CD14-positive monocyte (primary cell): ENCODE measurements at regions not wholly inside any gene's neighbourhood (a gene's known extent, or its start where the extent isn't known, plus 50 kb on each side); places are given as distances from the start of the nearest gene placed in this dataset.

Experiments used
- DNase-seq, 3 donors: peaks; one replicate each; pipeline ENCODE4 v3.0.0-alpha.2; 2011 to 2022
- H2AFZ ChIP-seq: 2 replicates; pipeline ENCODE4 v1.6.0; 2012; ENCODE audit warnings: mild to moderate bottlenecking, low read depth, low read length, inconsistent platforms; ENCODE audit not compliant: insufficient read depth, poor library complexity, severe bottlenecking
- H3K27ac ChIP-seq, 2 donors: 1 replicate in 1 of 2; 2 replicates in 1 of 2; pipeline ENCODE4 v1.5.1; 2012 to 2013; ENCODE audit warnings: low read length in 2 of 2, control low read depth in 1 of 2, inconsistent platforms in 1 of 2, low read depth in 1 of 2, mild to moderate bottlenecking in 1 of 2
- H3K27me3 ChIP-seq, 2 donors: one replicate each; pipeline versions ENCODE4 v1.6.0 to v1.6.1; 2011 to 2013; ENCODE audit warnings: low read length in 2 of 2; ENCODE audit not compliant: control insufficient read depth in 2 of 2, insufficient read depth in 2 of 2
- H3K36me3 ChIP-seq, 2 donors: replicated peaks in 1 of 2; 1 replicate in 1 of 2; 2 replicates in 1 of 2; pipeline versions ENCODE4 v1.5.1 to v1.6.1; 2012 to 2013; ENCODE audit warnings: low read length in 2 of 2, control low read depth in 1 of 2, inconsistent platforms in 1 of 2, mild to moderate bottlenecking in 1 of 2; ENCODE audit not compliant: insufficient read depth in 2 of 2, control insufficient read depth in 1 of 2
- H3K4me1 ChIP-seq, 2 donors: 1 replicate in 1 of 2; 2 replicates in 1 of 2; pipeline versions ENCODE4 v1.5.1 to v1.6.1; 2012 to 2013; ENCODE audit warnings: low read length in 2 of 2, control low read depth in 1 of 2, inconsistent platforms in 1 of 2, mild to moderate bottlenecking in 1 of 2, moderate library complexity in 1 of 2; ENCODE audit not compliant: insufficient read depth in 2 of 2, control insufficient read depth in 1 of 2
- H3K4me2 ChIP-seq: replicated peaks from 2 replicates; pipeline ENCODE3; 2012; ENCODE audit warnings: low read length, moderate library complexity, mild to moderate bottlenecking; ENCODE audit not compliant: poor library complexity, severe bottlenecking; ENCODE audit errors: extremely low read depth
- H3K4me3 ChIP-seq, 3 experiments: fragments of 200-600 bp in 1 of 3; sonication (generic) in 1 of 3; replicated peaks in 1 of 3; 1 replicate in 2 of 3; 2 replicates in 1 of 3; pipeline ENCODE4 v1.5.1; 2011 to 2013; ENCODE audit warnings: low read length in 3 of 3, mild to moderate bottlenecking in 3 of 3, control low read depth in 2 of 3, low read depth in 2 of 3, inconsistent platforms in 1 of 3, moderate library complexity in 1 of 3
- H3K79me2 ChIP-seq: 2 replicates; pipeline ENCODE4 v1.6.0; 2012; ENCODE audit warnings: mild to moderate bottlenecking, control low read depth, inconsistent platforms, low read length, moderate library complexity; ENCODE audit not compliant: insufficient read depth
- H3K9ac ChIP-seq: 2 replicates; pipeline ENCODE4 v1.6.0; 2017; ENCODE audit warnings: low read length, mild to moderate bottlenecking; ENCODE audit not compliant: insufficient read depth, poor library complexity, severe bottlenecking
- H3K9me3 ChIP-seq, 2 donors: replicated peaks in 1 of 2; 1 replicate in 1 of 2; 2 replicates in 1 of 2; pipeline versions ENCODE4 v1.5.1 to v1.6.1; 2012 to 2013; ENCODE audit warnings: low read length in 2 of 2, control low read depth in 1 of 2; ENCODE audit not compliant: control insufficient read depth in 1 of 2, insufficient read depth in 1 of 2
- H4K20me1 ChIP-seq: 2 replicates; pipeline ENCODE4 v1.6.0; 2012; ENCODE audit warnings: mild to moderate bottlenecking, low read length, control low read depth, moderate library complexity; ENCODE audit not compliant: insufficient read depth
- H3K27ac Mint-ChIP-seq, 7 donors: one replicate each; pipeline ENCODE4 v1.8.0; 2020; ENCODE audit warnings: mild to moderate bottlenecking in 7 of 7, mixed read lengths in 7 of 7, moderate library complexity in 6 of 7, inconsistent platforms in 2 of 7
- H3K27me3 Mint-ChIP-seq, 3 donors: one replicate each; pipeline ENCODE4 v1.8.0; 2021 to 2022; ENCODE audit warnings: low read depth in 3 of 3, mild to moderate bottlenecking in 3 of 3, mixed read lengths in 3 of 3, moderate library complexity in 3 of 3, inconsistent platforms in 1 of 3
- H3K36me3 Mint-ChIP-seq, 2 donors: one replicate each; pipeline ENCODE4 v1.8.0; 2020; ENCODE audit warnings: mixed read lengths in 2 of 2, inconsistent platforms in 1 of 2, mild to moderate bottlenecking in 1 of 2
- H3K4me1 Mint-ChIP-seq: one replicate; pipeline ENCODE4 v1.8.0; 2020; ENCODE audit warnings: mild to moderate bottlenecking, mixed read lengths
- H3K4me3 Mint-ChIP-seq, 2 donors: one replicate each; pipeline ENCODE4 v1.8.0; 2020; ENCODE audit warnings: mild to moderate bottlenecking in 2 of 2, mixed read lengths in 2 of 2, moderate library complexity in 1 of 2
- H3K9me3 Mint-ChIP-seq, 7 donors: one replicate each; pipeline ENCODE4 v1.8.0; 2020 to 2022; ENCODE audit warnings: mixed read lengths in 7 of 7, mild to moderate bottlenecking in 6 of 7, moderate library complexity in 6 of 7, inconsistent platforms in 2 of 7
- WGBS: methylation state at CpG from one replicate; pipeline ENCODE4 v1.1.5; 2013; ENCODE audit warnings: missing lambda C conversion rate; ENCODE audit not compliant: insufficient coverage; 5-methylcytosine and 5-hydroxymethylcytosine counted together
- intact Hi-C, 2 donors: fragments of 100-400 bp; cut with micrococcal nuclease; formaldehyde crosslinking; loops; one replicate each; pipeline versions ENCODE4 v1.15.0 to v1.15.1; 2023
- TF ChIP-seq, protein P1 (sequence below): fragments of 200-600 bp; IDR thresholded peaks from one replicate; pipeline ENCODE4 v1.8.0; 2022; ENCODE audit warnings: antibody characterized with exemption, mild to moderate bottlenecking

DNA sequence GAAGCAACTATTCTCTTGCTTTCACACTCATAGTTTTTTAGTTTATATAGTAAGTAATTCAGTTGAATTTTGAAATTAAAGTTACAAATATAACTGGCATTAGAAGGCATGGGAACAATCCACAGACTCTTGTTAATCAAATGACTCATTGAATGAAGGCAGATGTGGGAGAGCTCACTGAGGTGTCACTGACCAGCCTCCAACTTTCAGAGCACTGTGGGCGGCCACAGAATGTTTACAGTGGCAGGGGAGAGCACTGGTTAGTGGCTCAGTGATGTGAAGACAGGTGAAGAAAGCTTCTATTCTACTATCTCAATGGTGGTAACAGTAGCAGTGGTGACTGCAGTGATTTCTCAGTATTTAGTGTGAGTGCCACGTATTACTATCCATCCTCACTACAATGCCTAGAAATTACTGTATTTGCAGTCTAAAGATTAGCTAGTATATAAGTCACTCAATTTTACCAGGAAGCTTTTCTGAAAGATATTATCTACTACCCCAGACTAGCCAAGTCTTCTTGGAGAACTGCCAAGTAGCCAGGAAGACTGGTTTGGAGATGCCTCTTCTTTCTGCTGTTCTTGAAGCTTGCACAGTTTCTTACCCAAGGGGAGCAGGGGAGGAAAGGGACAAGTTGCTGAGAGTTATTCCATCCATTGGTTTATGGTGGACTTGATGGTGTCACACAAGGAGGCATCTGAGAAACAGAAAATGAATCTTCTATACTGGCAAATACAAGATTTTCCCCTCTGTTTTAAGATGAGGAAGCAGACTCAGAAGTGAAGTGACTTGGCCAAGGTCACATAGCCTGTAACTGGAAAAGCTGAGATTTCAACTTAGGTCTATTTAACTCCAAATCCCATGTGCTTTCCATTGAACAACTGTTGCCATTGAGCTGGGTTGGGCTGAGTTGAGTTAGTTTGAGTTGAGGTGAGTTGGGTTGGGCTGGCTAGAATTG lies 231.2 kb downstream of the ANKRD60 start:
- intact Hi-C loops: no loop called here
- no peak overlapping the region for H3K27ac ChIP-seq
- H3K36me3 ChIP-seq: no peaks in the 10 kb centered on the region
- Mint-ChIP-seq H3K4me1 (peaks cover 47% of the 10 kb centered on the region), H3K36me3 (peaks cover 3 to 5% of the 10 kb centered on the region in 2 donors), H3K9me3 (peaks cover 0 to 6% (median 0%) of the 10 kb centered on the region in 7 donors), H3K27ac (peak overlapping the region in 2 of 7 donors; percentile 37 to 55), H3K27me3 (peaks cover 2 to 4% (median 3%) of the 10 kb centered on the region in 3 donors), H3K4me3 (peak overlapping the region in 1 of 2 donors; percentile 3)
- no peaks in the 10 kb centered on the region for H3K79me2 ChIP-seq
- WGBS: no CpG with 5 or more reads among the region's 2 CpGs
- H3K9ac ChIP-seq: no peak overlapping the region
- H3K4me3 ChIP-seq: no peak overlapping the region
- no peak overlapping the region for H3K4me2 ChIP-seq
- TF ChIP-seq, protein P1, sequence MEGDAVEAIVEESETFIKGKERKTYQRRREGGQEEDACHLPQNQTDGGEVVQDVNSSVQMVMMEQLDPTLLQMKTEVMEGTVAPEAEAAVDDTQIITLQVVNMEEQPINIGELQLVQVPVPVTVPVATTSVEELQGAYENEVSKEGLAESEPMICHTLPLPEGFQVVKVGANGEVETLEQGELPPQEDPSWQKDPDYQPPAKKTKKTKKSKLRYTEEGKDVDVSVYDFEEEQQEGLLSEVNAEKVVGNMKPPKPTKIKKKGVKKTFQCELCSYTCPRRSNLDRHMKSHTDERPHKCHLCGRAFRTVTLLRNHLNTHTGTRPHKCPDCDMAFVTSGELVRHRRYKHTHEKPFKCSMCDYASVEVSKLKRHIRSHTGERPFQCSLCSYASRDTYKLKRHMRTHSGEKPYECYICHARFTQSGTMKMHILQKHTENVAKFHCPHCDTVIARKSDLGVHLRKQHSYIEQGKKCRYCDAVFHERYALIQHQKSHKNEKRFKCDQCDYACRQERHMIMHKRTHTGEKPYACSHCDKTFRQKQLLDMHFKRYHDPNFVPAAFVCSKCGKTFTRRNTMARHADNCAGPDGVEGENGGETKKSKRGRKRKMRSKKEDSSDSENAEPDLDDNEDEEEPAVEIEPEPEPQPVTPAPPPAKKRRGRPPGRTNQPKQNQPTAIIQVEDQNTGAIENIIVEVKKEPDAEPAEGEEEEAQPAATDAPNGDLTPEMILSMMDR: no peak
- H4K20me1 ChIP-seq: no peaks in the 10 kb centered on the region
- no peaks in the 10 kb centered on the region for H3K27me3 ChIP-seq
- no peak for DNase-seq
- peaks cover 47 to 50% of the 10 kb centered on the region in 2 donors for H3K4me1 ChIP-seq
- peak overlapping the region; percentile 23 for H2AFZ ChIP-seq
- no peaks in the 10 kb centered on the region for H3K9me3 ChIP-seq

DNA sequence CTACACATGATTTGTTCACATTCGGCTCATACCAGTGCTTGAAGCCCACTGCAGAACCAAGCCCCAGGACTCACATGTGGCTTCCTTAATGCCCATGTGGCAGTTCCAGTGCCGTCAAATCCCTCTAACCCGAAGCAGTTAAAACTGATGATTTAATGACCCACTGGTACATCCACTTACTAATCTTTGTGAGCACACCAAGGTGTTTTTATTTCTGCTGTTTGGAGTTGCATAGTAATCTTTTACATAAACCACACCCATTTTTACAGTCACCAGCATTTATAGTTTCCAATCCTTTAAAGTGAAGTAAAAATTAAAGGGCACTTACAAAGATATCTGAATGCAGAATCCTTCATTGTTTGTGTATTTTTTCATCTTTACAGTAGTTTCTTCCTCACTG lies 232.0 kb downstream of the ANKRD60 start:
- TF ChIP-seq, protein P1: no peak
- no peak overlapping the region for H3K4me3 Mint-ChIP-seq
- no peak overlapping the region for H3K9ac ChIP-seq
- WGBS: 100% methylated on average over 1 of the region's 3 CpGs
- no peaks in the 10 kb centered on the region for H3K79me2 ChIP-seq
- H3K4me1 ChIP-seq: peaks cover 47 to 50% of the 10 kb centered on the region in 2 donors
- peaks cover 2 to 9% (median 2%) of the 10 kb centered on the region in 3 donors for H3K27me3 Mint-ChIP-seq
- no peak for DNase-seq
- no peak overlapping the region for H3K27ac ChIP-seq
- no peaks in the 10 kb centered on the region for H3K9me3 ChIP-seq
- H4K20me1 ChIP-seq: no peaks in the 10 kb centered on the region
- no peaks in the 10 kb centered on the region for H3K36me3 ChIP-seq
- no peak overlapping the region for H3K4me2 ChIP-seq
- H3K36me3 Mint-ChIP-seq: peaks cover 3 to 5% of the 10 kb centered on the region in 2 donors
- intact Hi-C loops: no loop called here
- H2AFZ ChIP-seq: no peak overlapping the region
- H3K4me3 ChIP-seq: no peak overlapping the region
- no peaks in the 10 kb centered on the region for H3K27me3 ChIP-seq
- H3K9me3 Mint-ChIP-seq: peaks cover 0 to 6% (median 0%) of the 10 kb centered on the region in 7 donors
- H3K4me1 Mint-ChIP-seq: peaks cover 47% of the 10 kb centered on the region
- no peak overlapping the region for H3K27ac Mint-ChIP-seq
